Iris pigment epithelial cell (primary cell): ENCODE measurements at regions not wholly inside any gene's neighbourhood (a gene's known extent, or its start where the extent isn't known, plus 50 kb on each side); places are given as distances from the start of the nearest gene placed in this dataset.

ENCODE experiments used
- DNase-seq: peaks from one replicate; pipeline ENCODE4 v3.0.0-alpha.2; 2011; ENCODE audit warnings: low read depth

DNA sequence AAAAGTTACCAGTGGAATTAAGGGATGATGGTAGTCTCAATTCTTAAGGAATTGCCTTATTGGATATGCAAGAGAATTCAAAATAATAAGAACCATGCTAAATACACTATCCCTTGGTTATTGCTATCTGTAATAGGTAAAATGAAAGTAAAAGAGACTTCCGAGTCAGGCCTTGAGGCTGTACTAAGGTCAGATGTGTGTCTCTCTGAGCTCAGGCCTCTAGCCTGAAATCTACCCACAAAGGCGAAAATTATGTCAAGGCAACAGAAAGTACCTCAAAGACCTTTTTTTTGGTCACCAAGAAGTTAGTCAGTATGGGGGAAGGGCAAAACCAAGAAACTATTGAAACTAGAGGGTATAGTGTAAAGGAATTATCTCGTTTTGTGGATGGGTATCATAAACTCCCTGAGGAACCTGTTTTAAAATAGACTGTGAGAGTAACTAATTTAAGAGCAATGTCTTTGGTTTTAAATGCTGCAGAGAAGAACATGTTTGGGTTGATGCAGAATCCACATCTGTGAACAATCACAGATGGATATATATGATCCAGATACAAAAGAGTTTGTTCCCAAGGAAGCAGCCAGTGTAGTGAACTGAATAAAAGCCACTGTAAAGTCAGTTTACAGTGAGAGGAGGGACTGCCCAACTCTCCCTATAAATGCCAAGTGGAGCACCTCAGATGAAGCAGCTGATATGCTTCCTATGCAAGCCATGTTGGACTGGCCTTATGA, 382.3 kb upstream of the SEMA6D start:
- DNase-seq, result no peak

DNA sequence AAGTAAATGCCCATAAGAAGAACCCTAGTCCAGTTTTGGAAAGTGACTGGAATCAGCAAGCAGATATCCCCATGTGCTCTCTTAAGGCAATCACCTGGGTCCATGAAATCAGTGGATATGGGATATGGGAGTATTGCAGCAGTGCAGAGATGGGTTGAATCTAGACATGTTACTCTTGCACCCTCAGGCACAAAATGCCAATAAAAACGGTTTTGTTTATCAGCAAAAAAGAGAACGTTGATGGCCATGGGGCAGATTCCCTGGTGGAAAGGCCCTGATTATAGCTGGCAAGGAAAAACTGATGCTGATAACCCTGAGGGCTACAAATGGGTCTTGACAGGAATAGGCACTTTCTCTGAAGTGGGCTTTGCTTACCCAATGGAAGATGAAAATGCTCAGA, 380.2 kb upstream of the SEMA6D start:
- no peak for DNase-seq

- no peak for DNase-seq
Observed at GRCh38 chr15:47337836-47338235, 379.5 kb upstream of the SEMA6D start.

DNA sequence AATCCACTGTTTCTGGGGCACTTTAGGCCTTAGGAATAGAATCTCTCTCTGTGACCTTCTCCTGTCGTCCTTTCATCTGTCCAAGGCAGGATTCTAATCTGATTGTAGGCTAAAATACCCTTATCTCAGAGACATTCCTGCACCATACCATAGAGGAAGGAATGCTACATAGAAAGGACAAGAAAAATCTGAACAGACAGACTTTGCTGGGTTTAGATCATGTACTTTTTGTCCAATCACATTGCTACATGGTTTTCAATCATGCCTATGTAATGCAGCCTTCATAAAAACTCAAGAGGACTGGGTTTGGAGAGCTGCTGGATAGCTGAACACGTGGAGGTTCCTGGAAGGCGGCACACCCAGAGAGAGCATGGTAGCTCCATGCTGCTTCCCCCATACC, 378.5 kb upstream of the SEMA6D start:
- no peak for DNase-seq

GRCh38 chr15:47339800-47340570, 377.3 kb upstream of the SEMA6D start:
- DNase-seq, result no peak

DNA sequence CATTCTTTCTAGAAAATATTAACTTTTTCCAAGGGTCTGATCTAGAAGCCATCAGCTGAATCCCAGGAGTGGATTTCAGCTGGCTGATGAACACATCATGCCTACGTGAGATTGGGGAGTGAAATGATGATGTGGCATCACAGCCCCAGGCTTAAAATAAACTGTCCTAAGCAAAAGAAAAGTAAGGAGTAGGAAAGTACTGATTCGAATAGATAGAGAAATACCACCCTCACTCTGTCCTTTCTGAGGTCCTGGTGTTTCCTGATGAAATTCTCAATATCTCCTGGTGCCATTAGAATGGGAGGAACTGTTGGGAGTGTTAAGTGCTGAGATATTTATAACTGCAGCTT, 376.8 kb upstream of the SEMA6D start:
- DNase-seq, result no peak

- DNase-seq, result no peak
Observed at GRCh38 chr15:47349179-47349578, 368.1 kb upstream of the SEMA6D start.

DNA sequence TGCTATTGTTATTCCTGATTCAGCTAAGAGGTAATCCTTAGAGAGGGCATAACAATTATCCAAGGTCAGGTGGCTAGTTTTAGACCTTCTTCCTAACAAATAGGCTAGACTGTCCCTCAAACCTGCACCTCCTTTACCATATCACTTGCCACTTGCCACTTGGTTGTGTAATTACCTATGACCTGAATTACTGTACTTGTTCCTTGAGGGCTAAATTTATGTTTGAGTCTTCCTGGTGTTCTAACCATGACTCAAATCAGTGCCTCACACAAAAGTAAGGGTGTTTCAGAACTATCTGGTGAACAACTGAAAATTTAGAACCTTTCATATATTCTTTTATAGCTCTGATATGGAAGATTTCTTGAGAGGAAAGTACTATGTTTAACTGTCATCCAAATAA, 365.8 kb upstream of the SEMA6D start:
- DNase-seq, result no peak

- no peak for DNase-seq
Observed at GRCh38 chr15:47352217-47352616, 365.1 kb upstream of the SEMA6D start.

DNA sequence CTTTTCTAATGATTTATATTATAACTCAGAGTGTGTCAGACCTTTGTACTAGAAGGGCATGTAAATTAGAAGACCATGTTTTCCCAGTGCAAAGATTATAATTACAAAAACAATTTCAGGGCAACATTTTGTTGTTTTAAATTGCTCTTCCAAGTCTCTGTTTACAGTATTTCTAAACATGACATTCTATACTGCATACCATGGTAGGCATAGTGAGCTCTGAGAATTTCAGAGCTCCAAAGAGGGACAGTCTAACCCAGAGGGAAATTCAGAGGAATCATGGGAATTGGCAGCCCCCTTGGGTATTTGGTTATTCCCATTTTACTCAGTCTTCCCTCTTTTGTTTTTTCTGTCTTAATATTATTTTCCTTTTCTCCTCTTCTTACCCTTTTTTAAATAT, 361.5 kb upstream of the SEMA6D start:
- no peak for DNase-seq

- DNase-seq, result no peak
Observed at GRCh38 chr15:47356297-47356696, 361.0 kb upstream of the SEMA6D start.

DNA sequence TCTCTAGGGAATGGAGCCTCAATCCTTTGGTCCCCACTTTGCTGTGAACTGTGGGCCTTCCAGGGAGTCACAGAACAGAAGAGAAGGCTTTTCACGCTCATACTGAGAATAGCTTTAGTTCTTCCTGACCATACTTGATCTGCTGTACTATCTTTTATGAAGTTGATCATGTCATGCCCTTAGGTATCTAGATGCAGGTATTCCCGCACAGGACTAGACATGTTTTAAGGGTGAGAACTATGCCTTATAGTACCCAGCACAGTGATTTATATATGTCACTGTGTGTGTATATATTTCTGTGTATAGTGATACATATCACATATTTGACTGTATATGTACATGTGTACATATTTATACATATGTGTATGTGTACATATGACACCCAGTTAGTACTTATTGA, 358.4 kb upstream of the SEMA6D start:
- DNase-seq, result no peak

- DNase-seq, result no peak
Observed at GRCh38 chr15:47360305-47360704, 357.0 kb upstream of the SEMA6D start.

DNA sequence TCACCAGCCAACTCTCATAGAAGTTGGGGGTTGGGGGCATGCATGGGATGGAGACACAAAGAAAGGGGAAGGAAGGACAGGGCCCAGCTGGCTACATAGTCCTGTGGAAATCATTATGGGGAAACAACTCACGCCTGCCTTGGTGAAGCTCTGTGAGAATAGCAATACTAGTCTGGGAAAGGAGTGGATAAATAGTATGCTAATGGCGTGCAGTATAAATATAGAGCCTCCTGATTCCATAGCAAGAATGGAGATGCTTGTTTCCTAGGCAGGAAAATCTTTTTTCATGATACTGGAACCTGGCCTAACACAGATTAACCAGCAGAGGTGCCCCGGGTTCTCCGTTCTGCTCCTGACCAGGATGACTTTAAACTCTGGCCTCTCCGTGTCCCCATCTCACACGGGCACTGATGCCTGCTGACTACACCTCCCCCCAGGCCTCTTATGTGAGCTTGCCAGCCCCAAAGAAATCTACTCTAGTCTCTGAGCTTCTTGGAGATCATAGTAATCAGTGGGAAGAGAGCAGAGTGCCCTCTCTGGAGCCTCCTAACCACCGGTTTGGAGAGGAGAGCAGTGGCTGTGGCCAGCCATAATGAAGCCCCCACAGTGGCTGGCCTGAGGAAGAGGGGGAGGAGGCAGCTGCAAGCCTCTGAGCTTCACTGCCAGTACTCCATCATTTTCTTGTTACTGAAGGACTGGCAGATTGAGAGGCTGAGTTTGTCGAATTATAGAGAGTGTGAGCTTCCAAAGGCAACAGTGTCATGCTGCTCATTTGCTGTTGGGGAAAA, 355.0 kb upstream of the SEMA6D start:
- no peak for DNase-seq

- no peak for DNase-seq
Observed at GRCh38 chr15:47363653-47364052, 353.7 kb upstream of the SEMA6D start.

DNA sequence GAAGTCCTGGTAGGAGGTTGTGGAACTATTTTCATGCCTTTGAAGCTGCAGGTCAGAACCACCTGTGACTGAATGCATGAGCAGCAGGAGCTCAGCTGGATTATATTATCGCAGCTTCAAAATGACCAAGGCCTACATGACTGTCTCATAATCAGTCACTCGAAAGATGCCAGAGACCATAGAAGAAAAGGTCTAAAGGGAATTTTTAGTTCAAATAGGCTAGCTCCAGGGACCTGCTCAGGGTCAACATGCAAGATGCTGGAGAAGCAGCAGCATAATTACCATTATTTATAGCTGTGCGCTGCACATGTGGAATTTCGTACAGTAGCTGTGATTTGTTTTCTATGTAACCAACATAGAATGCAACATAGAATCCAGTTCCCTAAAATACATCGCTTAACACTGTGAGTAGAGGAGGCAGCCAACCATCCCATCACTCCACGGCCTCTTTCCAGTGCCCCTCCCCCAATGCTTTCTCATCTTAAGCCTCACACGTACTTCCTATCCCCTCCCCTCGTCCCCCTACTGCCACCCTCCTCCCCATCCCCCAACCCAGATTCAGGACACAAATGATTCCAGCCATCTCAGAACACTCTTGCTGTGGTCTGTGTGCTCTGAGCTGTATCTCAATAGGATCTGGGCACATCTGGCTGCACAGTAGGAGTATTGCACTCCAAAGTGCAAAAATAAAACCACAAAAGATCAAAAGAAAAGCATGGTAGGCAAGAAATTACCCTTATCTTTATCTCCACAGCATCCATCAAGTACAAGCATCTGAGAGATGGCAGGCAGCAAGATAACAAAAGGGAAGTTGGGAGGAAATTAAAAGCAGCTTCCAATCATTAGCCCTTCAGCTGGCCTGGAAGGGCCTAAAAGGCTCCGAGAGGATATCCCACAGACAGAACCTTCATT, 352.8 kb upstream of the SEMA6D start:
- no peak for DNase-seq

DNA sequence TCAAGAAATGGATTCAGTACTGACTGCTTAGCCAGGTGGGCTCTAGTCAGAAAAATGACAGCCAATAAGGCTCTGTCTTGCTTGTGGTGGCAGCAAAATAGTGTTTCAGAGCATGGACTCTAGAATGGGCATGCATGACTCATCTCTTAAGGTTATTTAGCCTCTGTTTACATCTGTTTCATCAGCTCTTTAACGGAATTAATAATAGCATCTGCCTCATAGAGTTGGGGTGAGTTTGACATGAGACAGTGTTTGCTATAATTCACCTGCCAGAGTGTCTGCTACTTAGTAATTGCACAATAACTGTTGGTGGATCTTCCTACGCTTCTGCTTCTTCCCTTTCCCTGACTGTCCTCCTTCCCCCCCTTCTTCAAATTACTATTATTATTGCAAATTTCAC, 350.4 kb upstream of the SEMA6D start:
- DNase-seq, result no peak

DNA sequence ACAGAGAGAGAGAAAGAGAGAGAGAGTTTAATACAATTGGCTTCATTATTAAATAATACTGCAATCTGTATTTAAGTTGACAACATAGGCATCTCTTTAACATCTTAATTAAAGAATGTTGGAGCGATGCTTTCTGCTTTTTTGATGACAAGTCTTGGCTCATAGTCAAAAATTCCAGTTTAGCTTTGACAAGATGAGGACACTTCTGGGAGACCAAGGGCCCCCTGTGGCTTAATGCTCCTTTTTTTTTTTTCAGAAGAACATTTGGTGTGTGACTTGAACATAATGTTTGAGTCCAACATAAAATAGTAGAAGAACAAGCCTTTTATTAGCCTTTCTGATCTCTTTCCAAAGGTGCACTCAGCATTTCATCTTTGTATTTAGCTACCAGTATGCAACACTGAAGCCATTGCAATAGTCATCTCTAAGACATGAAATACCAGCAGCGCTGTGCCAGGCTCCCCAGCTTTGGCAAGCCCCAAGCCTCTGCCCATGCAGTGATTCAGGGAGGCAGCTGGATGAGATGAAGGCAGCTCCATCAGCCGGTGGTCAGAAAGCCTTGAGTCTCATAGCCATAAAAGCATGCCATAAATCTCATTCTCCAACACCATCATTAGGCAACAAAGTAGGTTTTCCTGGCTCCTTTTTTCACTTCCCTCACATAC, 349.4 kb upstream of the SEMA6D start:
- DNase-seq, result no peak

- DNase-seq, result no peak
Observed at GRCh38 chr15:47371939-47372338, 345.4 kb upstream of the SEMA6D start.

DNA sequence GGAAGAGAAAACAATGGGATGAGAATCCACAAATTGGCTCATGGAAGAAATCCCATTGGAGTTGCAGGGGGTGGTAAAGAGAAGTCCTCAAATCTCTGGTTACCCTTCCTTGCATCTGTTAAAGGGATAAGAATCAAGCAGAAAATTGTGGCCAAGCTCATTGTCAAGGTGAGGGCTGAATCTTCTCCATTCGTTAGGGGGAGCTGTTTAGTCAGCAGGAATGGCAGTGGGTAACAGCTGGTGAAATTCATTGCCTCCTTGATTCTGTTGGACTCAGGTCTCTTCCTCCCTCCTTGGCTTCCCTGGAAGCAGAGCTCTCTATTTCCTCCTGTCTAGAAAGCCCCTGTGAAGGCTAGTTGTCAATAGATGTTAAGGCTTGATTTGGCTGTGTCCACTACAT, 343.1 kb upstream of the SEMA6D start:
- peak; percentile 49 for DNase-seq

GRCh38 chr15:47376190-47376589, 341.1 kb upstream of the SEMA6D start:
- DNase-seq, result no peak
